ENCODE measurements at regions not wholly inside any gene's neighbourhood (a gene's known extent, or its start where the extent isn't known, plus 50 kb on each side); places are given as distances from the start of the nearest gene placed in this dataset.

- TF ChIP-seq, protein P1, sequence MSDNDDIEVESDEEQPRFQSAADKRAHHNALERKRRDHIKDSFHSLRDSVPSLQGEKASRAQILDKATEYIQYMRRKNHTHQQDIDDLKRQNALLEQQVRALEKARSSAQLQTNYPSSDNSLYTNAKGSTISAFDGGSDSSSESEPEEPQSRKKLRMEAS (IDR thresholded peaks at IDR 0.05): no peak
Observed at GRCh38 chr11:127616158-127616557, 615.6 kb upstream of the KIRREL3 start (continued).

DNA sequence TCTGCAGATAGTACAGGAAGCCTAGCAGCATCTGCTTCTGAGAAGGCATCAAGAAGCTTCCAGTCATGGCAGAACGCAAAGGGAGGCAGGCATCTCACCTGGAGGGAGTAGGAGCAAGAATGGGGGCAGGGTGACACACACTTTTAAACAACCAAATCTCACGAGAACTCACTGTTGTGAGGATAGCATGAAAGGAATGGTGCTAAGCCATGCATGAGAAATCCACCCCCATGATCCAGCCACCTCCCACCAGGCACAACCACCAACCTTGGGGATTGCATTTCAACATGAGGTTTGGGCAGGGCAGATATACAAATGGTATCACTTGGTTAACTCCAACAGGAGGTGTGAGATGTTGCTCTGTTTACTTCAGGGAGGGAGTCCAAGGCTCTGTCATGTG, 612.0 kb upstream of the KIRREL3 start:
- no peaks in the 10 kb centered on the region for H3K4me1 ChIP-seq
- DNase-seq (ENCODE audit: low read depth in 1 of 2, low spot score in 1 of 2) (no peak), FAIRE-seq (no peak), ATAC-seq (no peak)
- TF ChIP-seq MAFK (IDR thresholded peaks at IDR 0.05; ENCODE audit: partially characterized antibody): no peak
- no peak for TF ChIP-seq FOXS1 (CRISPR knock-in tag; IDR thresholded peaks at IDR 0.05)
- TF ChIP-seq, protein P2, sequence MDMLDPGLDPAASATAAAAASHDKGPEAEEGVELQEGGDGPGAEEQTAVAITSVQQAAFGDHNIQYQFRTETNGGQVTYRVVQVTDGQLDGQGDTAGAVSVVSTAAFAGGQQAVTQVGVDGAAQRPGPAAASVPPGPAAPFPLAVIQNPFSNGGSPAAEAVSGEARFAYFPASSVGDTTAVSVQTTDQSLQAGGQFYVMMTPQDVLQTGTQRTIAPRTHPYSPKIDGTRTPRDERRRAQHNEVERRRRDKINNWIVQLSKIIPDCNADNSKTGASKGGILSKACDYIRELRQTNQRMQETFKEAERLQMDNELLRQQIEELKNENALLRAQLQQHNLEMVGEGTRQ (IDR thresholded peaks at IDR 0.05): no peak
- TF ChIP-seq HOXB13 (CRISPR knock-in tag; IDR thresholded peaks at IDR 0.05; ENCODE audit: low read depth): no peak
- TF ChIP-seq POLR2A (IDR thresholded peaks at IDR 0.05; ENCODE audit: low read length): no peak
- TF ChIP-seq, protein P3, sequence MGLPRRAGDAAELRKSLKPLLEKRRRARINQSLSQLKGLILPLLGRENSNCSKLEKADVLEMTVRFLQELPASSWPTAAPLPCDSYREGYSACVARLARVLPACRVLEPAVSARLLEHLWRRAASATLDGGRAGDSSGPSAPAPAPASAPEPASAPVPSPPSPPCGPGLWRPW (IDR thresholded peaks at IDR 0.05): no peak
- TF ChIP-seq ESRRA (IDR thresholded peaks at IDR 0.05; ENCODE audit: borderline replicate concordance, low read length): no peak
- no peak for TF ChIP-seq ZC3H11A (IDR thresholded peaks at IDR 0.05)
- TF ChIP-seq POLR2AphosphoS2 (conservative IDR thresholded peaks at IDR 0.05; ENCODE audit: low read length): no peak
- no peak for TF ChIP-seq JUNB (IDR thresholded peaks at IDR 0.05)
- TF ChIP-seq ATOH8 (CRISPR knock-in tag; IDR thresholded peaks at IDR 0.05; ENCODE audit: low read depth): no peak
- no peak for TF ChIP-seq TFCP2L1 (CRISPR knock-in tag; IDR thresholded peaks at IDR 0.05)
- no peak for TF ChIP-seq EP300 (IDR thresholded peaks at IDR 0.05)
- CTCF ChIA-PET: no interaction called here
- 0% methylated on average over 2 of the region's 2 CpGs for WGBS (ENCODE audit: missing lambda C conversion rate)
- POLR2A ChIA-PET: no interaction called here
- no peaks in the 10 kb centered on the region for H3K9me3 ChIP-seq
- no peak overlapping the region for H3K27ac ChIP-seq
- H3K4me3 ChIP-seq: no peak overlapping the region
- H3K4me2 ChIP-seq: no peak overlapping the region

- H3K9me3 ChIP-seq: no peaks in the 10 kb centered on the region
- 11% methylated on average over 4 of the region's 4 CpGs for WGBS (ENCODE audit: missing lambda C conversion rate)
- H3K4me1 ChIP-seq: no peaks in the 10 kb centered on the region
- FAIRE-seq: no peak
- no peak overlapping the region for H3K27ac ChIP-seq
- TF ChIP-seq, protein P4, sequence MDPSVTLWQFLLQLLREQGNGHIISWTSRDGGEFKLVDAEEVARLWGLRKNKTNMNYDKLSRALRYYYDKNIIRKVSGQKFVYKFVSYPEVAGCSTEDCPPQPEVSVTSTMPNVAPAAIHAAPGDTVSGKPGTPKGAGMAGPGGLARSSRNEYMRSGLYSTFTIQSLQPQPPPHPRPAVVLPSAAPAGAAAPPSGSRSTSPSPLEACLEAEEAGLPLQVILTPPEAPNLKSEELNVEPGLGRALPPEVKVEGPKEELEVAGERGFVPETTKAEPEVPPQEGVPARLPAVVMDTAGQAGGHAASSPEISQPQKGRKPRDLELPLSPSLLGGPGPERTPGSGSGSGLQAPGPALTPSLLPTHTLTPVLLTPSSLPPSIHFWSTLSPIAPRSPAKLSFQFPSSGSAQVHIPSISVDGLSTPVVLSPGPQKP (IDR thresholded peaks at IDR 0.05; ENCODE audit: low read depth, low read length): no peak
- no peak for TF ChIP-seq PHF8 (IDR thresholded peaks at IDR 0.05; ENCODE audit: borderline replicate concordance, low read depth)
- TF ChIP-seq TFCP2L1 (CRISPR knock-in tag; IDR thresholded peaks at IDR 0.05): no peak
- TF ChIP-seq MAFK (IDR thresholded peaks at IDR 0.05; ENCODE audit: partially characterized antibody): no peak
- TF ChIP-seq, protein P1 (IDR thresholded peaks at IDR 0.05): no peak
- no peak for TF ChIP-seq JUNB (IDR thresholded peaks at IDR 0.05)
- CTCF ChIA-PET: no interaction called here
- POLR2A ChIA-PET: no interaction called here
- no peak overlapping the region for H3K4me3 ChIP-seq
- H3K4me2 ChIP-seq: no peak overlapping the region
- no peak for DNase-seq (ENCODE audit: low read depth in 1 of 2, low spot score in 1 of 2)
- ATAC-seq: no peak
Observed at GRCh38 chr11:127609025-127609773, 608.6 kb upstream of the KIRREL3 start.

- no peak for FAIRE-seq
- ChIA-PET POLR2A (no interaction called here), CTCF (interaction anchor here (0.6 kb wide), 1 partner anchor 34 kb away, joined by 3 read pairs; no protein-coding TSS in a partner anchor)
- Histone ChIP-seq H3K27ac (no peak overlapping the region), H3K9me3 (no peaks in the 10 kb centered on the region), H3K4me2 (no peak overlapping the region), H3K4me3 (no peak overlapping the region), H3K4me1 (no peaks in the 10 kb centered on the region)
- TF ChIP-seq PHF8 (IDR thresholded peaks at IDR 0.05; ENCODE audit: borderline replicate concordance, low read depth): no peak
- TF ChIP-seq NR3C1 (IDR thresholded peaks at IDR 0.05): no peak
- TF ChIP-seq KDM1A (IDR thresholded peaks at IDR 0.05; ENCODE audit: low read depth): no peak
- no peak for TF ChIP-seq HOXB5 (CRISPR knock-in tag; IDR thresholded peaks at IDR 0.05)
- TF ChIP-seq, protein P4 (IDR thresholded peaks at IDR 0.05; ENCODE audit: low read depth, low read length): no peak
- TF ChIP-seq HDAC2 (IDR thresholded peaks at IDR 0.05): no peak
- no peak for DNase-seq (ENCODE audit: low read depth in 1 of 2, low spot score in 1 of 2)
- 6% methylated on average over 9 of the region's 9 CpGs for WGBS (ENCODE audit: missing lambda C conversion rate)
- no peak for ATAC-seq
Observed at GRCh38 chr11:127607487-127608085, 607.0 kb upstream of the KIRREL3 start.
